NCI-H526 (cell line): ENCODE measurements at regions not wholly inside any gene's neighbourhood (a gene's known extent, or its start where the extent isn't known, plus 50 kb on each side); places are given as distances from the start of the nearest gene placed in this dataset.
A peak's percentile ranks its signal among the peaks of the same experiment; 100 is the strongest.
"Not testable (repeated sequence)": the region's sequence is repeated elsewhere in the genome, so short reads cannot be mapped to it uniquely, and the experiment has no call there.

Experiments
- DNase-seq, 2 experiments: peaks; one replicate each; lab custom pipeline; 2025; lab: John Stamatoyannopoulos, UW

GRCh38 chr15:89028036-89028435 lies 60.2 kb upstream of the ABHD2 start:
- DNase-seq, result no peak

DNA sequence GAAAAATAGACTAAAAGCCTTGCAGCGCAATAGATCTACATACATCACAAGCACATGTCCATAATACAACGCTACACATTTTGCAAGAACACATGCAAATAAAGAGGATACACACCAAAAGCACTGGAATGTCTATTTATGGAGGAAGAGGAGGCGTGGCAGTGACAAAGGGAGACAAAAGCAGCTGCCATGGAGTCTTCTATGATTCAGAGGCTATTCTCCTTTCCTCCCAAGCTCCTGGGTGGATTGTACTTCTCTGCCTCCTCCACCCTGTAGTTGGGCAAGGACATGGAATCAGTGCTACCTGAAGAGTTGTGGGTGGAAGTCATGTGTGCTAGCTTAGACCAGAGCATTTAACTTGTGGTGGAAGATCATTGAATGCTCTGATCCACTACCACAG lies 57.9 kb upstream of the ABHD2 start:
- DNase-seq, result no peak

DNA sequence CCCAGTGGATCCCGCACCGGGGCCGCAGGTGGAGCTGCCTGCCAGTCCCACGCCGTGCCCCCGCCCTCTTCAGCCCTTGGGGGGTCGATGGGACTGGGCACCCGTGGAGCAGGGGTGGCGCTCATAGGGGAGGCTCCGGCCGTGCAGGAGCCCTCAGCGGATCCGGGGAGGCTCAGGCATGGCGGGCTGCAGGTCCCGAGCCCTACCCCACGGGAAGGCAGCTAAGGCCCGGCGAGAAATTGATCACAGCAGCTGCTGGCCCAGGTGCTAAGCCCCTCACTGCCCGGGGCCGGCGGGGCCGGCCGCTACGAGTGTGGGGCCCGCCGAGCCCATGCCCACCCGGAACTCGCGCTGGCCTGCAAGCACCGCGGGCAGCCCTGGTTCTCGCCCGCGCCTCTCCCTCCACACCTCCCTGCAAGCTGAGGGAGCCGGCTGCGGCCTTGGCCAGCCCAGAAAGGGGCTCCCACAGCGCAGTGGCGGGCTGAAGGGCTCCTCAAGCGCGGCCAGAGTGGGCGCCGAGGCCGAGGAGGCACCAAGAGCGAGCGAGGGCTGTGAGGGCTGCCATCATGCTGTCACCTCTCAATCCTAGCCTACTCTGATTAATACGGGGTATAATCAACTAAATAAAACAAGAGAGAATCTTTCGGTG lies 56.5 kb upstream of the ABHD2 start:
- DNase-seq, result not testable (repeated sequence)

- DNase-seq, result peak in 1 of 2 experiments; percentile 26
These were observed 54.0 kb upstream of the ABHD2 start for GRCh38 chr15:89034305-89034704.

GRCh38 chr15:89035150-89035549 lies 53.1 kb upstream of the ABHD2 start:
- DNase-seq, result no peak

DNA sequence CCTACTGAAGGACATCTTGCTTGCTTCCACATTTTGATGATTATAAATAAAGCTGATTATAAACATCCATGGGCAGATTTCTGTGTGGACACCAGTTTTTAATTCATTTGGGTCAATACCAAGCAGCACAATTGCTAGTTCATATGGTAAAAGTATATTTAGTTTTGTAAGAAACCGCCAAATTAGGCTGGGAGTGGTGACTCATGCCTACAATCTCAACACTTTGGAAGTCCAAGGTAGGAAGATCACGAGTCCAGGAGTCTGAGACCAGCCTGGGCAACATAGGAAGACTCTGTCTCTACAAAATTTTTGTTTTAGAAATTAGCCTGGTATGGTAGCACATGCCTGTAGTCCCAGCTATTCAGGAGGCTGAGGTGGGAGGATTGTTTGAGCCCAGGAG lies 52.6 kb upstream of the ABHD2 start:
- no peak for DNase-seq

GRCh38 chr15:89038146-89038545 lies 50.1 kb upstream of the ABHD2 start:
- no peak for DNase-seq
